Stomach (tissue), 4 donors: ENCODE measurements at regions not wholly inside any gene's neighbourhood (a gene's known extent, or its start where the extent isn't known, plus 50 kb on each side); places are given as distances from the start of the nearest gene placed in this dataset.
"Not testable (repeated sequence)": the region's sequence is repeated elsewhere in the genome, so short reads cannot be mapped to it uniquely, and the experiment has no call there.

Experiments used
- POLR2A ChIP-seq, 4 donors: fragments of 450-650 bp; IDR thresholded peaks; one replicate each; pipeline ENCODE4 v1.6.1; 2016; ENCODE audit warnings: antibody characterized with exemption in 4 of 4, control low read depth in 2 of 4, mild to moderate bottlenecking in 1 of 4, moderate library complexity in 1 of 4
- POLR2AphosphoS5 ChIP-seq, 3 donors: sonication (generic); formaldehyde crosslinking; IDR thresholded peaks; one replicate each; pipeline ENCODE4 v1.6.1; 2016; ENCODE audit warnings: antibody characterized with exemption in 3 of 3
- TF ChIP-seq, protein P1 (sequence below), 7 experiments: fragments of 450-650 bp in 4 of 7; fragments of 200-600 bp in 3 of 7; sonication (generic) in 3 of 7; IDR thresholded peaks; one replicate each; pipeline ENCODE4 v1.5.1; 2016 to 2019; ENCODE audit warnings: antibody characterized with exemption in 7 of 7, control low read depth in 2 of 7, mild to moderate bottlenecking in 1 of 7

DNA sequence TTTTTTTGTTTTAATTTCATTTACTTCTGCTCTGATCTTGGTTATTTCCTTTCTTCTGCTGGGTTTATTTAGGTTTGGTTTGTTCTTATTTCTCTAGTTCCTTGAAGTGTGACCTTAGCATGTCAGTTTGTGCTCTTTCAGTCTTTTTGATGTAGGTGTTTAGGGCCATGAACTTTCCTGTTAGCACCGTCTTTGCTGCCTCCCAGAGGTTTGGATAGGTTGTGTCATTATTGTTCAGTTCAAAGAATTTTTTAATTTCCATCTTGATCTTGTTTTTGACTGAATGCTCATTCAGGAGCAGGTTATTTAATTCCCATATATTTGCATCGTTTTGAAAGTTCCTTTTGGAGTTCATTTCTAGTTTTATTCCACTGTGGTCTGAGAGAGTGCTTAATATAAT lies 539.0 kb upstream of the ZP4 start:
- not testable (repeated sequence) for TF ChIP-seq POLR2A, POLR2AphosphoS5 (IDR thresholded peaks at IDR 0.05)
- TF ChIP-seq, protein P1, sequence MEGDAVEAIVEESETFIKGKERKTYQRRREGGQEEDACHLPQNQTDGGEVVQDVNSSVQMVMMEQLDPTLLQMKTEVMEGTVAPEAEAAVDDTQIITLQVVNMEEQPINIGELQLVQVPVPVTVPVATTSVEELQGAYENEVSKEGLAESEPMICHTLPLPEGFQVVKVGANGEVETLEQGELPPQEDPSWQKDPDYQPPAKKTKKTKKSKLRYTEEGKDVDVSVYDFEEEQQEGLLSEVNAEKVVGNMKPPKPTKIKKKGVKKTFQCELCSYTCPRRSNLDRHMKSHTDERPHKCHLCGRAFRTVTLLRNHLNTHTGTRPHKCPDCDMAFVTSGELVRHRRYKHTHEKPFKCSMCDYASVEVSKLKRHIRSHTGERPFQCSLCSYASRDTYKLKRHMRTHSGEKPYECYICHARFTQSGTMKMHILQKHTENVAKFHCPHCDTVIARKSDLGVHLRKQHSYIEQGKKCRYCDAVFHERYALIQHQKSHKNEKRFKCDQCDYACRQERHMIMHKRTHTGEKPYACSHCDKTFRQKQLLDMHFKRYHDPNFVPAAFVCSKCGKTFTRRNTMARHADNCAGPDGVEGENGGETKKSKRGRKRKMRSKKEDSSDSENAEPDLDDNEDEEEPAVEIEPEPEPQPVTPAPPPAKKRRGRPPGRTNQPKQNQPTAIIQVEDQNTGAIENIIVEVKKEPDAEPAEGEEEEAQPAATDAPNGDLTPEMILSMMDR (IDR thresholded peaks at IDR 0.05), result not testable (repeated sequence)
